Endothelial cell of umbilical vein (primary cell): ENCODE measurements at regions not wholly inside any gene's neighbourhood (a gene's known extent, or its start where the extent isn't known, plus 50 kb on each side); places are given as distances from the start of the nearest gene placed in this dataset.

Experiments
- BruUV-seq: library from RNA; stranded (reverse); fragments of 400-500 nt; replicated peaks from 2 replicates; lab custom pipeline; 2021; lab: Mats Ljungman, UMichigan
- CTCF ChIA-PET: fragments of 300-600, 350-600 bp; sonication (Branson Sonifier 250); formaldehyde crosslinking; loops from one replicate; lab custom pipeline; 2021; ENCODE audit warnings: antibody characterized with exemption, inconsistent platforms; lab: Charles Lee
- POLR2A ChIA-PET: fragments of 300-600, 350-600 bp; sonication (Branson Sonifier 250); formaldehyde crosslinking; loops from one replicate; lab custom pipeline; 2021; ENCODE audit warnings: antibody characterized with exemption, inconsistent platforms; lab: Charles Lee
- DNase-seq: peaks from one replicate; pipeline ENCODE4 v3.0.0-alpha.2; 2011; ENCODE audit warnings: low read depth, low spot score
- FAIRE-seq: peaks from 2 replicates; lab custom pipeline; 2011; peaks lifted over from hg19 to GRCh38; lab: Jason Lieb, UNC
- H2AFZ ChIP-seq: 2 replicates; pipeline ENCODE4 v1.6.0; 2012; ENCODE audit warnings: low read depth, low read length, control low read depth, inconsistent platforms
- H3K27ac ChIP-seq: 2 replicates; pipeline ENCODE4 v1.5.1; 2011; ENCODE audit warnings: low read depth, mild to moderate bottlenecking, control low read depth, low read length, moderate library complexity; ENCODE audit not compliant: insufficient read depth
- H3K27me3 ChIP-seq, 2 experiments: 2 replicates each; pipeline versions ENCODE4 v1.6.0 to v1.6.1; 2011; ENCODE audit warnings: low read length in 2 of 2, mixed read lengths in 1 of 2; ENCODE audit not compliant: control insufficient read depth in 2 of 2, insufficient read depth in 2 of 2
- H3K36me3 ChIP-seq, 2 experiments: 2 replicates in 1 of 2; 3 replicates in 1 of 2; pipeline ENCODE4 v1.5.1; 2011; ENCODE audit warnings: low read length in 2 of 2, mild to moderate bottlenecking in 1 of 2, moderate library complexity in 1 of 2; ENCODE audit not compliant: control insufficient read depth in 2 of 2, insufficient read depth in 2 of 2; ENCODE audit errors: extremely low read depth in 1 of 2
- H3K4me1 ChIP-seq: 3 replicates; pipeline ENCODE4 v1.5.1; 2011; ENCODE audit warnings: mild to moderate bottlenecking, low read length; ENCODE audit not compliant: control insufficient read depth, insufficient read depth; ENCODE audit errors: extremely low read depth
- H3K4me2 ChIP-seq: 2 replicates; pipeline ENCODE4 v1.6.1; 2011; ENCODE audit warnings: low read length, control low read depth, mixed read lengths; ENCODE audit not compliant: insufficient read depth
- H3K4me3 ChIP-seq, 3 experiments: fragments of 200-600 bp in 1 of 3; sonication (generic), shearing (Covaris generic) in 1 of 3; replicated peaks in 1 of 3; 2 replicates each; pipeline ENCODE4 v1.5.1; 2011 to 2016; ENCODE audit warnings: control low read depth in 3 of 3, low read length in 3 of 3, mild to moderate bottlenecking in 2 of 3, inconsistent platforms in 1 of 3, low read depth in 1 of 3, moderate library complexity in 1 of 3; ENCODE audit not compliant: insufficient read depth in 1 of 3
- H3K79me2 ChIP-seq: 2 replicates; pipeline ENCODE4 v1.6.0; 2012; ENCODE audit warnings: low read length, inconsistent platforms; ENCODE audit not compliant: control insufficient read depth, insufficient read depth
- H3K9ac ChIP-seq: replicated peaks from 2 replicates; pipeline ENCODE3; 2011; ENCODE audit warnings: low read length, control low read depth; ENCODE audit not compliant: insufficient read depth; ENCODE audit errors: extremely low read depth
- H3K9me1 ChIP-seq: replicated peaks from 3 replicates; pipeline ENCODE4 v1.6.0; 2011; ENCODE audit warnings: mild to moderate bottlenecking, low read length; ENCODE audit not compliant: control insufficient read depth, insufficient read depth; ENCODE audit errors: extremely low read depth
- H3K9me3 ChIP-seq: replicated peaks from 2 replicates; pipeline ENCODE4 v1.5.1; 2012; ENCODE audit warnings: low read length, inconsistent platforms; ENCODE audit not compliant: control insufficient read depth, insufficient read depth
- H4K20me1 ChIP-seq: replicated peaks from 2 replicates; pipeline ENCODE3; 2011; ENCODE audit warnings: mild to moderate bottlenecking, low read length; ENCODE audit not compliant: control insufficient read depth, insufficient read depth; ENCODE audit errors: extremely low read depth
- CTCF ChIP-seq, 2 donors: IDR thresholded peaks; 1 replicate in 1 of 2; 2 replicates in 1 of 2; pipeline ENCODE4 v1.5.1; 2011; ENCODE audit warnings: low read length in 2 of 2, mild to moderate bottlenecking in 2 of 2, moderate library complexity in 2 of 2, control low read depth in 1 of 2, inconsistent platforms in 1 of 2, low read depth in 1 of 2; ENCODE audit not compliant: insufficient read depth in 1 of 2; ENCODE audit errors: extremely low read depth in 1 of 2
- EZH2 ChIP-seq: IDR thresholded peaks from 2 replicates; pipeline ENCODE4 v1.6.1; 2012; ENCODE audit warnings: borderline replicate concordance, low read depth, mild to moderate bottlenecking, moderate library complexity, low read length, inconsistent platforms; ENCODE audit not compliant: severe bottlenecking
- FOS ChIP-seq: IDR thresholded peaks from 2 replicates; pipeline ENCODE4 v1.6.1; 2011; ENCODE audit warnings: mild to moderate bottlenecking, low read length, moderate library complexity, borderline replicate concordance; ENCODE audit not compliant: insufficient read depth
- GATA2 ChIP-seq: IDR thresholded peaks from 2 replicates; pipeline ENCODE4 v1.7.0; 2011; ENCODE audit warnings: low read depth, mild to moderate bottlenecking, moderate library complexity, mixed read lengths, low read length; ENCODE audit not compliant: insufficient read length, insufficient read depth
- JUN ChIP-seq: IDR thresholded peaks from 2 replicates; pipeline ENCODE4 v1.6.1; 2011; ENCODE audit warnings: borderline replicate concordance, low read depth; ENCODE audit not compliant: insufficient read length, insufficient read depth
- MAX ChIP-seq: IDR thresholded peaks from 2 replicates; pipeline ENCODE4 v1.6.1; 2011; ENCODE audit not compliant: insufficient read depth, insufficient read length
- MYC ChIP-seq: IDR thresholded peaks from one replicate; pipeline ENCODE4 v1.6.1; 2011; ENCODE audit warnings: mild to moderate bottlenecking, low read depth, low read length
- POLR2A ChIP-seq: IDR thresholded peaks from 2 replicates; pipeline ENCODE4 v1.6.1; 2012; ENCODE audit warnings: low read depth, mild to moderate bottlenecking, control low read depth, low read length
- POLR2AphosphoS5 ChIP-seq: IDR thresholded peaks from 2 replicates; pipeline ENCODE4 v1.6.1; 2012; ENCODE audit warnings: low read depth, mild to moderate bottlenecking, control low read depth, low read length, moderate library complexity; ENCODE audit not compliant: insufficient read depth
- dilution Hi-C: fragments of 300-500 bp; cut with MboI; formaldehyde crosslinking; loops from one replicate; pipeline ENCODE4 v1.15.0; 2019; ENCODE audit warnings: low sequenced_read_pairs; ENCODE audit not compliant: extremely low pct_ligation_motif_present
- intact Hi-C: fragments of 100-400 bp; cut with micrococcal nuclease; formaldehyde crosslinking; loops from one replicate; pipeline ENCODE4 v1.10.0; 2022

GRCh38 chr1:240004086-240004749 is 87.5 kb upstream of the FMN2 start:
- no peaks in the 10 kb centered on the region for H3K9me1 ChIP-seq
- no peaks in the 10 kb centered on the region for H3K36me3 ChIP-seq
- dilution Hi-C loops: no loop called here
- DNase-seq (no peak), FAIRE-seq (peak; percentile 74)
- H3K27me3 ChIP-seq: peaks cover 0 to 1% of the 10 kb centered on the region in 2 experiments
- no peaks in the 10 kb centered on the region for H3K79me2 ChIP-seq
- H3K9me3 ChIP-seq: no peaks in the 10 kb centered on the region
- no peaks in the 10 kb centered on the region for H3K4me1 ChIP-seq
- no peak overlapping the region for H3K4me3 ChIP-seq
- no peak overlapping the region for H2AFZ ChIP-seq
- no peak overlapping the region for H3K9ac ChIP-seq
- no peak overlapping the region for H3K27ac ChIP-seq
- H3K4me2 ChIP-seq: no peak overlapping the region
- H4K20me1 ChIP-seq: no peaks in the 10 kb centered on the region
- intact Hi-C loops: no loop called here
- no TSS peak for BruUV-seq
- TF ChIP-seq GATA2 (no peak), CTCF (IDR thresholded peaks at IDR 0.05; ENCODE audit: extremely low read depth in 1 of 2, insufficient read depth in 1 of 2, low read depth in 1 of 2, low read length in 2 of 2) (peak; percentile 71 to 72)
- CTCF ChIA-PET: interaction anchor here (0.8 to 3.1 kb wide), 7 partner anchors 8 to 145 kb away, joined by 3 to 16 read pairs (median 5); no protein-coding TSS in a partner anchor
- POLR2A ChIA-PET: no interaction called here

GRCh38 chr1:240005997-240006650 is 85.6 kb upstream of the FMN2 start:
- Histone ChIP-seq H3K9me1 (no peaks in the 10 kb centered on the region), H2AFZ (no peak overlapping the region), H3K27me3 (no peaks in the 10 kb centered on the region), H3K27ac (no peak overlapping the region), H4K20me1 (no peaks in the 10 kb centered on the region), H3K4me1 (no peaks in the 10 kb centered on the region), H3K4me3 (no peak overlapping the region), H3K9me3 (no peaks in the 10 kb centered on the region), H3K9ac (no peak overlapping the region), H3K4me2 (no peak overlapping the region), H3K79me2 (no peaks in the 10 kb centered on the region), H3K36me3 (no peaks in the 10 kb centered on the region)
- DNase-seq (no peak), FAIRE-seq (no peak)
- ChIA-PET POLR2A (no interaction called here), CTCF (interaction anchor here (0.9 to 3.1 kb wide), 5 partner anchors 8 to 143 kb away, joined by 3 to 16 read pairs (median 9); no protein-coding TSS in a partner anchor)
- intact Hi-C loops (no loop called here), dilution Hi-C loops (no loop called here)
- no peak for TF ChIP-seq CTCF (IDR thresholded peaks at IDR 0.05; ENCODE audit: extremely low read depth in 1 of 2, insufficient read depth in 1 of 2, low read depth in 1 of 2, low read length in 2 of 2)
- TF ChIP-seq POLR2A: no peak
- no peak for TF ChIP-seq FOS
- no peak for TF ChIP-seq GATA2
- no peak for TF ChIP-seq JUN
- no peak for TF ChIP-seq MAX
- TF ChIP-seq POLR2AphosphoS5: no peak
- no peak for TF ChIP-seq MYC
- no peak for TF ChIP-seq EZH2
- no TSS peak for BruUV-seq
